Stimulated activated CD4-positive, alpha-beta T cell treated with anti-CD3 and anti-CD28 coated beads, Interleukin-15, amount 100 ng/mL, for 24 hours (primary cell): ENCODE measurements at regions not wholly inside any gene's neighbourhood (a gene's known extent, or its start where the extent isn't known, plus 50 kb on each side); places are given as distances from the start of the nearest gene placed in this dataset.

Experiments
- DNase-seq: peaks from one replicate; pipeline ENCODE4 v3.0.0-alpha.2; 2020

DNA sequence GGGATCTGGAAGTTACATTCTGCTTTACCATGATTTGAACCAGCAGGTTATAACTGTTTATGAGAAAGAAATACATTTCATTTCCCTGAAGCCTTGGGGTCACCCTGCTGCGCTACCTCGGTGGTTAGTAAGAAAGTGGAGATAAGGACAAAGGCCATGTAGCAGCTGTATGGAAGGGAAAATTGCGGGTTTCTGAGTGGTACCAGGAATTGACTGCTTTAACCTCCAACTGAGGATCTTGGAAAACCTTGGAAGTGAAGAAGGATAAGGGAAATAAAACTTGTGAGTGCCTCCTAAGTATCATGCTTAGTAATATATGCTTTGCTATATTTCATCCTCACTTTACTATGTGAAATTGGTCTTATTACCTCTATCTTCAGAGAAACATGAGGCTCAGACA is 76.1 kb upstream of the GAP43 start:
- DNase-seq, result no peak

GRCh38 chr3:115548611-115549010 is 74.7 kb upstream of the GAP43 start:
- no peak for DNase-seq

DNA sequence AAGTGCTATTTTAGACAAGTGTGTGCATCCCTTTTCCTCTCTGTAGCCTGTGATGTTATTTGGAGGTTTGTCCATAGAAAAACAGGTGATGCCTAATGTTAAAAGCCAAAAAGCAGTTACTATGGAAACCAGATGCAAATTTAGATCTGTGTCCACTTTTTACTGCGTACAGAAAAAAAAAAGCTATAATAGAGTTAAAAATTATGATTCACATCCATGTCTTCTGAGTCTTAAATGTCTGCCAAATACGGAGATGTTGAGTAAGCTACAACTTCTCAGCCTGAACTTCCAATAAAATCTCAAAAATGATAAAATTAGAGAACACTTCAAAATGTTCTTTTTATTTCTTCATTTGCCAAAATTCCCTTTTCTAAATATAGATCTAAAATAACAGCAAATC is 74.2 kb upstream of the GAP43 start:
- no peak for DNase-seq

- DNase-seq, result no peak
These were observed 73.0 kb upstream of the GAP43 start for GRCh38 chr3:115550285-115550761.

GRCh38 chr3:115551016-115551415 is 72.3 kb upstream of the GAP43 start:
- no peak for DNase-seq

- no peak for DNase-seq
These were observed 71.3 kb upstream of the GAP43 start for GRCh38 chr3:115552007-115552406.

- no peak for DNase-seq
These were observed 69.4 kb upstream of the GAP43 start for GRCh38 chr3:115553796-115554486.

DNA sequence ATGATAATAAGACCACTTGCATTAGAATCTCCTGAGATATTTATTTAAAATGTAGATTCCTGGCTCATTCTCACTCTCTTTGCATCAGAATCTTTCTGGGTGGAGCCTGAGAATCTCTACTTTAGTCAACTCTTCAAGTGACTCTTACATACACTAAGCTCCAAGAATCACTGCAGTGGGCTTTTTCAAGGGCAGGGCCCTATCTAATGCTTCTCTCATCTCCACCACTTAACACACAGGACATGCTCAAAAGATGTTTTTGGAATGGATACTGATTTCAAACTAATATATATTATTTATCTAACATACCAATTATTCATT is 68.9 kb upstream of the GAP43 start:
- DNase-seq, result no peak

GRCh38 chr3:115562636-115563267 is 60.6 kb upstream of the GAP43 start:
- DNase-seq, result no peak

- DNase-seq, result no peak
These were observed 59.3 kb upstream of the GAP43 start for GRCh38 chr3:115563984-115564383.

- no peak for DNase-seq
These were observed 51.9 kb upstream of the GAP43 start for GRCh38 chr3:115571413-115571812.
